ENCODE measurements at regions not wholly inside any gene's neighbourhood (a gene's known extent, or its start where the extent isn't known, plus 50 kb on each side); places are given as distances from the start of the nearest gene placed in this dataset.

GRCh38 chr14:86604561-86604960 lies 1074.6 kb downstream of the FLRT2 start:
- in situ Hi-C loops (cut with HindIII; ENCODE audit: low sequenced_read_pairs) = no loop called here

GRCh38 chr14:86602263-86602662 lies 1072.3 kb downstream of the FLRT2 start:
- in situ Hi-C loops (cut with HindIII; ENCODE audit: low sequenced_read_pairs) = no loop called here

DNA sequence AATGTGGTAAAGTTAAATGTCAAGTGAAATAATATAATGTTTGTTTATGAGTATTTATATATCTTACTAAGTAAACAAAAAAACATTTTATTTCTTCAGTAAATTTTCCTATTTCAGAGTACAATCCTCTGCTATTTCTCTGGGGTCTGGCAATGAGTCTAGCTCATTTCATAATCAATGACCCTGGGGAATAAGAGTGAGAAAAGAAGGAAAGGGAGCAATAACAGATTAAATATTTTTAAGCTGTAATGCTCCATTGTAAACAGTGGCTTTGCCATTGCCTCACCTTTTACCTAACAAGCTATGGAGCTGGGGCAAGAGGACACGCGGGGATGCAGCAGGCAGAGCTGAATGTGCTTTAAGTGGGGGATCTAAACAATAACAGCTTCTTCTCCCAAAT lies 1071.9 kb downstream of the FLRT2 start:
- in situ Hi-C loops (cut with HindIII; ENCODE audit: low sequenced_read_pairs) = no loop called here

DNA sequence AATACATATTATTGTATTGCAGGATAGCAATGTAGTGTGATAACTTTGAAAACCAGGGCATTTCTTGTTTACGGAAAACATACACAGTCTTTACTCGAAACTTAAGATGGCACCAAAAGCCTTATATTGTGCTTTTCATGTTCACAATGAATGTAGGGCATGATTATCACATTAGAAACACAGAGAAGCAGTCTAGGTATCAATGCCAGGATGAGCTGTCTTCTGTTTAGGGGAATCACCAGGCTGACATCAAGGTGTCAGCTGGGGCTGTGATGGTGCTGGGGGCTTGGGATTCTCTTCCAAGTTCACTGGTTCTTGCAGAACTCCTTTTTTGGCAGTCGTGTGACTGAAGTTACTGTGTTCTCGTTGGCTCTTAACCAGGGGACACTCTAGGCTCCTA lies 1067.3 kb downstream of the FLRT2 start:
- in situ Hi-C loops (cut with HindIII; ENCODE audit: low sequenced_read_pairs) = no loop called here

GRCh38 chr14:86596024-86596423 lies 1066.1 kb downstream of the FLRT2 start:
- in situ Hi-C loops (cut with HindIII; ENCODE audit: low sequenced_read_pairs) = no loop called here

GRCh38 chr14:86575141-86575540 lies 1045.2 kb downstream of the FLRT2 start:
- in situ Hi-C loops (cut with HindIII; ENCODE audit: low sequenced_read_pairs) = no loop called here

DNA sequence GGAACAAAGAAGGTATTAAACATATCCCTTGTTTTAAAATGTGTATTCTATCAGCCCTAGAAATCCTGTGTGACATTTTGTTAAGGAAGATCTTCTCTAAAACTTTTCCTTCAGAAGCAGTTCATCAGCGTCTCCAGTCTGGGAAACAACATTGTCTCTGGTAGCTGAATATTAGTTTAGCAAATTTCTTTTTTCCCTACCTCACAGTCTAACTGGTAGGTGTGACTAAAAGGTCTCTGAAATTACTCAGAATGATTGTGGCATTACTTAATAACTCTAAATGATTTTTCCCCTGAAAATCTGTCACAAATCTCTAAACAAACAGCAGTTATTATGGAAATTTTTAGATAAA lies 1044.8 kb downstream of the FLRT2 start:
- in situ Hi-C loops (cut with HindIII; ENCODE audit: low sequenced_read_pairs) = no loop called here

DNA sequence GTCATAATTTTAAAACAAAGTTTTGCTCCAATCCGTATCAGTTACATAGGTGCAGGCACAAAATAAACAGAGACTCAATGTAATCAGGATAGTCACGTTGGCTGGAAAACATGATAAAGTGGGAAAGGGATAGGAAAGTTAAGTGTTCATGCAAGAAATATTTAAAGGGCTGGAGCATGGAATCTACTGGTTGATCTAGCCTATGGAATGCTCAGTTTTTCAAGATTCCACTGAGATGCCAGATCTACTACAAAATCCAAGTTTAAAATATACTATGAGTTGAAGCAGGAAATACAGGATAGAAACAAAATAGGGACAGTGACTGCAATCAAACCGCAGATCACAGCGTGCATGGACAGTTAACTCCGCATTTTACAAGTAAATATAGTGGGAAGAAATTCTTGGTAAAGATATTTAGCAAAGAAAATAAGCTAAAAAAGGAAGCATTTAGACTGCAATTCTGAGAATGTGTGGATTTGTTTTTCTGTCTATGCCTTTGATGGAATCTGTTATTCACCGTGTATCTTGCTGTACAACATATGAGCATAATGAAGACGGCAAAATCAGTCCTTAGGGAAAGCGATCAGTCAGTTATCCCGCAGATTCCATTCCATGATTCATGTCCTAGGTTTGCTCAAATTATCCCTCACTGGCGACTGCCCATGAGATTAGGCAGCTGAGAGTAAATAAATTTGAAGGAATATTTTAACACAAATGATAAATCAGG lies 1044.3 kb downstream of the FLRT2 start:
- in situ Hi-C loops (cut with HindIII; ENCODE audit: low sequenced_read_pairs) = no loop called here

- in situ Hi-C loops (cut with HindIII; ENCODE audit: low sequenced_read_pairs) = no loop called here
These were observed 1040.4 kb downstream of the FLRT2 start for GRCh38 chr14:86570371-86570770.

GRCh38 chr14:86543521-86543920 lies 1013.6 kb downstream of the FLRT2 start:
- in situ Hi-C loops (cut with HindIII; ENCODE audit: low sequenced_read_pairs) = no loop called here

- in situ Hi-C loops (cut with HindIII; ENCODE audit: low sequenced_read_pairs) = no loop called here
These were observed 1012.0 kb downstream of the FLRT2 start for GRCh38 chr14:86541972-86542371.

DNA sequence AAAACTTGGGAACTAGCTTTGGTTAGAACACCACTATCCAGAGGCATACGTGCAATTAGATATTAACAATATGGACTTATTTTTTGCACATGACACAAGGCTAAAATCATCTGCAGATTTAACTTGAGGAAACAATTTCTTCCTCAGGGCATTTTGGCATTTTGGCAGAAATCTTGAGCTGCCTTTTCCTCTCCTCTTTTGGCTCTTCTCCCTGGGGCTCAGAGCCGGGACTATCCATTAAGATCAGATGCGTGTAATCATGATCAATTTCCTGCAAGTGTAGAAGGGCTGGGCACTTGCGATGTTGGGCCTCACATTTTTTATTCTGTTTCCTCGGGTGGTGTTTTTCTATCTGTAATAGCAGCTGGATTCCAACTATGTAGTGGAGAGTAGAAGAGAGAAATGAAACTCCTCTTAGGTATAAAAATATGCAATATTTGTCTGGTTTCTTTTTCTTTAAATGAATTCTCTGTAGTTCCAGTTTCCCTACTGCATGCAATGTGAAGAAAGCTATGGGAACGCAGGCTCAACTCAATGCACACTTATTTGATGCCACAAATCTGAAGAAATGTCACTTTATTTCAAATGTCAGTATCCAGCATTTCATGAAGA lies 1010.8 kb downstream of the FLRT2 start:
- in situ Hi-C loops (cut with HindIII; ENCODE audit: low sequenced_read_pairs) = no loop called here

DNA sequence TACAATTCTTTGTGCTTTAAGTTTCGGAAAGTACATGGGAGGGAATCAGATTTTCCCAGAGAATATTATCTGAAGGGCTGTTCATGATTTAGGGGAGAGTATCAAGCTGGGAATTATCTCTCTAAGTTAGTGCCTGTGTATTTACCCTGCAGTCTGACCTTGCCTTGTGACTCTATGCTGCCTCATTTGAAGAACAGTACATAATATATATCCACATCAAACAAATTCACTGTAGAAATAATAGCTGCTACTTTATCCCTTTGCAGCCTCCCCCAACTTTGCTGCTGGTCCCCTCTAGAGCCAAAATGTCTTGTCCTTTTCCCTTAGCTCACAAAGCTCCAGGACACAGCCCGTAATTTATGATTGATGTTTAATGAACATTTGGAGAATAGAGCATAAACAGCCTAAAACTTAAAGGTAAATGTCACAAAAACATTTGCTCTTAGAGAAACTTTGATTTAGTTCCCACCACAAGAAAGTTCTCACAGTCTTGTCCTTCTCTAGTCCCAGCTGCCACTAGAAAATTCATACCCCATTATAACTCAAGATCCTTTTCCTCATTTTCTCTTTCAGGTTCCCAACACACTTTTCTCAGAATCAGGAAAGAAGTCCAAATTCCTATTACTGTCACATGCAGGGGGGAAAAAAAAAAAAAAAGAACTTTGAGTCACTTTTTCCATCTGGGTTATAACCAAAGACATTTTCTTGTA lies 1009.6 kb downstream of the FLRT2 start:
- in situ Hi-C loops (cut with HindIII; ENCODE audit: low sequenced_read_pairs) = no loop called here

GRCh38 chr14:86533834-86534233 lies 1003.9 kb downstream of the FLRT2 start:
- in situ Hi-C loops (cut with HindIII; ENCODE audit: low sequenced_read_pairs) = no loop called here

GRCh38 chr14:86532219-86532618 lies 1002.3 kb downstream of the FLRT2 start:
- in situ Hi-C loops (cut with HindIII; ENCODE audit: low sequenced_read_pairs) = no loop called here

- in situ Hi-C loops (cut with HindIII; ENCODE audit: low sequenced_read_pairs) = no loop called here
These were observed 1000.5 kb downstream of the FLRT2 start for GRCh38 chr14:86530457-86530856.

GRCh38 chr14:86527312-86527711 lies 997.4 kb downstream of the FLRT2 start:
- in situ Hi-C loops (cut with HindIII; ENCODE audit: low sequenced_read_pairs) = no loop called here

GRCh38 chr14:86525673-86526072 lies 995.7 kb downstream of the FLRT2 start:
- in situ Hi-C loops (cut with HindIII; ENCODE audit: low sequenced_read_pairs) = no loop called here

- in situ Hi-C loops (cut with HindIII; ENCODE audit: low sequenced_read_pairs) = no loop called here
These were observed 991.9 kb downstream of the FLRT2 start for GRCh38 chr14:86521843-86522242.

- in situ Hi-C loops (cut with HindIII; ENCODE audit: low sequenced_read_pairs) = no loop called here
These were observed 991.2 kb downstream of the FLRT2 start for GRCh38 chr14:86521031-86521730.

GRCh38 chr14:86518298-86518697 lies 988.4 kb downstream of the FLRT2 start:
- in situ Hi-C loops (cut with HindIII; ENCODE audit: low sequenced_read_pairs) = no loop called here

DNA sequence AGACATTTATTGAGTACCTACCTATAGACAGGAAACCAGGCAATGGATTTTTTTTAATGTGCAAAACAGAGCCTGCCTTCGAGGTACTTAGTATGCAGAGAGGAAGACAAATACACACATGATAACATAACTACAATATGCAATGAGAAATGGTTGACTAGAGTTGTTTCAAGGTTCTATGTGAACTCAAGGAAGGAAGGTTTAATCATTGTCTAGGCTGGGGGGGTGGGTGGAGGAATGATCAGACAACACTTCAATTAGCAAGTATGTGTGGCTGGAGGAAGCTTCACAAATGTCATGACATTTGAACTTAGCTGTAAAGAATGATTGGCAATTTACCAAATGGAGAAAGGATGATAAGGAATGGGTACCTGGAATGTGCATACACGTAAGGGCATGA lies 985.3 kb downstream of the FLRT2 start:
- in situ Hi-C loops (cut with HindIII; ENCODE audit: low sequenced_read_pairs) = no loop called here
